ENCODE measurements at regions not wholly inside any gene's neighbourhood (a gene's known extent, or its start where the extent isn't known, plus 50 kb on each side); places are given as distances from the start of the nearest gene placed in this dataset.
"Not testable (repeated sequence)": the region's sequence is repeated elsewhere in the genome, so short reads cannot be mapped to it uniquely, and the experiment has no call there.

GRCh38 chr2:167595021-167595420, 652.4 kb downstream of the STK39 start:
- H3K9ac ChIP-seq (ENCODE audit: insufficient read length) = no peak overlapping the region
- H3K4me3 ChIP-seq = no peak overlapping the region
- no peaks in the 10 kb centered on the region for H3K9me3 ChIP-seq (ENCODE audit: low read depth, low read length)
- no peak for TF ChIP-seq POLR2AphosphoS5 (IDR thresholded peaks at IDR 0.05; ENCODE audit: borderline replicate concordance, low read depth, low read length)
- no peak for TF ChIP-seq FOXP2 (optimal IDR thresholded peaks at IDR 0.05; ENCODE audit: control extremely low read depth, extremely low read length, insufficient read depth)
- TF ChIP-seq EZH2 (IDR thresholded peaks at IDR 0.05) = no peak
- no peak overlapping the region for H3K27ac ChIP-seq
- DNase-seq (ENCODE audit: low read depth, low spot score) = no peak
- no peaks in the 10 kb centered on the region for H3K36me3 ChIP-seq (ENCODE audit: insufficient read depth, low read length)

- Histone ChIP-seq H3K9ac (ENCODE audit: insufficient read length) (no peak overlapping the region), H3K9me3 (ENCODE audit: low read depth, low read length) (no peaks in the 10 kb centered on the region)
- TF ChIP-seq FOXP2 (optimal IDR thresholded peaks at IDR 0.05; ENCODE audit: control extremely low read depth, extremely low read length, insufficient read depth) (no peak), POLR2AphosphoS5 (IDR thresholded peaks at IDR 0.05; ENCODE audit: borderline replicate concordance, low read depth, low read length) (no peak), EZH2 (IDR thresholded peaks at IDR 0.05) (no peak)
These were observed 655.0 kb downstream of the STK39 start for GRCh38 chr2:167592441-167592840.

GRCh38 chr2:167582619-167583018, 664.8 kb downstream of the STK39 start:
- Histone ChIP-seq H3K9me3 (ENCODE audit: low read depth, low read length) (no peaks in the 10 kb centered on the region), H3K36me3 (ENCODE audit: insufficient read depth, low read length) (no peaks in the 10 kb centered on the region), H3K4me3 (no peak overlapping the region), H3K9ac (ENCODE audit: insufficient read length) (no peak overlapping the region), H3K27ac (no peak overlapping the region)
- DNase-seq (ENCODE audit: low read depth, low spot score) = no peak
- TF ChIP-seq EZH2 (IDR thresholded peaks at IDR 0.05) = no peak
- TF ChIP-seq FOXP2 (optimal IDR thresholded peaks at IDR 0.05; ENCODE audit: control extremely low read depth, extremely low read length, insufficient read depth) = no peak
- TF ChIP-seq POLR2AphosphoS5 (IDR thresholded peaks at IDR 0.05; ENCODE audit: borderline replicate concordance, low read depth, low read length) = no peak

More at GRCh38 chr2:167592441-167592840, 655.0 kb downstream of the STK39 start:
- no peak overlapping the region for H3K27ac ChIP-seq
- H3K36me3 ChIP-seq (ENCODE audit: insufficient read depth, low read length) = no peaks in the 10 kb centered on the region
- H3K4me3 ChIP-seq = no peak overlapping the region
- DNase-seq (ENCODE audit: low read depth, low spot score) = no peak

GRCh38 chr2:167581961-167582574, 665.3 kb downstream of the STK39 start:
- Histone ChIP-seq H3K4me3 (no peak overlapping the region), H3K27ac (no peak overlapping the region), H3K9ac (ENCODE audit: insufficient read length) (no peak overlapping the region), H3K36me3 (ENCODE audit: insufficient read depth, low read length) (no peaks in the 10 kb centered on the region), H3K9me3 (ENCODE audit: low read depth, low read length) (no peaks in the 10 kb centered on the region)
- TF ChIP-seq POLR2AphosphoS5 (IDR thresholded peaks at IDR 0.05; ENCODE audit: borderline replicate concordance, low read depth, low read length) (no peak), FOXP2 (optimal IDR thresholded peaks at IDR 0.05; ENCODE audit: control extremely low read depth, extremely low read length, insufficient read depth) (no peak), EZH2 (IDR thresholded peaks at IDR 0.05) (no peak)
- no peak for DNase-seq (ENCODE audit: low read depth, low spot score)

DNA sequence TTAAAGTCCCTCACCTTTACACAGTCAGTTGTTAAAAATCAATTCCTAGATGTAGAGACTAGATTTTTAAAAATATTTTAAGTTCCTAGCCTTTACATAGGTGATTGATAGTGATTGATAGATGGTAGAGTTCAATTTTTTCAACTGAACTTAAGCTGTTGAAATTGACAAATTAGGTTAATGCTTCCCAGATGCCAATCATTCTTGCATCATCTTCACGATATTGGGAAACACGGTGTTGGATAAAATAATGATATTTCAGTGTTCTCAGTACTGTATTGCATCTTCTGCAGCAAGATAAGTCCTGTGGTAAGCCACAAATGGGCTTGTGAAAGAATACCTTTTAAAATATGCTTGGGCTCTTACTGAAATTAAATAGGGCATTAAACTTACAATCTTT, 667.6 kb downstream of the STK39 start:
- Histone ChIP-seq H3K9ac (ENCODE audit: insufficient read length) (no peak overlapping the region), H3K4me3 (no peak overlapping the region), H3K27ac (no peak overlapping the region), H3K9me3 (ENCODE audit: low read depth, low read length) (no peaks in the 10 kb centered on the region), H3K36me3 (ENCODE audit: insufficient read depth, low read length) (no peaks in the 10 kb centered on the region)
- DNase-seq (ENCODE audit: low read depth, low spot score) = no peak
- TF ChIP-seq POLR2AphosphoS5 (IDR thresholded peaks at IDR 0.05; ENCODE audit: borderline replicate concordance, low read depth, low read length) (no peak), FOXP2 (optimal IDR thresholded peaks at IDR 0.05; ENCODE audit: control extremely low read depth, extremely low read length, insufficient read depth) (no peak), EZH2 (IDR thresholded peaks at IDR 0.05) (no peak)

- no peaks in the 10 kb centered on the region for H3K9me3 ChIP-seq (ENCODE audit: low read depth, low read length)
- no peak overlapping the region for H3K27ac ChIP-seq
- TF ChIP-seq POLR2AphosphoS5 (IDR thresholded peaks at IDR 0.05; ENCODE audit: borderline replicate concordance, low read depth, low read length) (no peak), FOXP2 (optimal IDR thresholded peaks at IDR 0.05; ENCODE audit: control extremely low read depth, extremely low read length, insufficient read depth) (no peak), EZH2 (IDR thresholded peaks at IDR 0.05) (no peak)
- no peak for DNase-seq (ENCODE audit: low read depth, low spot score)
- H3K9ac ChIP-seq (ENCODE audit: insufficient read length) = no peak overlapping the region
- no peaks in the 10 kb centered on the region for H3K36me3 ChIP-seq (ENCODE audit: insufficient read depth, low read length)
- no peak overlapping the region for H3K4me3 ChIP-seq
These were observed 672.1 kb downstream of the STK39 start for GRCh38 chr2:167575276-167575675.

DNA sequence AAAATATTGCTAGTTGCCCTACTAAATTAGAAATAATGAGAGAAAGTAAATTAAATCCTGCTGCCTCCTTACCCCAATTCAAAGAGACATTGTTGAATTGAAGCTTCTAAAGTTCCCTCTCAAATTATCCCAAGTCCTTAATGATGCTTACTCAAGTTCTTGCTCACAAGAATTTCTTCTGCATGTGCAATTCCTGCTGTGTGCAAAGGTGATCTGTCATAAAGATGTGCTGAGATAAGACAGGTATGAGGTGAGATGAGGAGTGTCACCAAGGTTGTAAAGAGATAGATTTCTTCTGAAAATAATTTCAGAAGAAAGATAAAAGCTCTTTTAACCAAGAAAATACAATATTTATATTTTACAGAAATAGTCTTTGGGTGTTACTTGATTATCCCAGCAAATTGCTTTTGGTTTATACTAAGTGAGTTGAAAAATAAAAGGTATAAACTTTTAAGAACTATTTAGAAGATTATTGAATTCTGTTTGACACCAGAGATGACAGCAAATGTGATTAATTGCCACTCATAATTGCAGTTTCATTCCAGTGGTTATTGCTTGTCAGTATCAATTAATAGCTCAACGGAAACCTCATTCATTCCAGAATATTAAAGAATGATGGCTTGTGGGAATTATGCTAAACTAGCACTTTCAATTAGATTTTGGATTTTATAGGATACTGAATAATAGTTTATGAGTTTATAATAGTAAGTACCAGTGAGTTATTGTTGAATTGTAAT, 674.3 kb downstream of the STK39 start:
- TF ChIP-seq FOXP2 (optimal IDR thresholded peaks at IDR 0.05; ENCODE audit: control extremely low read depth, extremely low read length, insufficient read depth) (no peak), POLR2AphosphoS5 (IDR thresholded peaks at IDR 0.05; ENCODE audit: borderline replicate concordance, low read depth, low read length) (no peak), EZH2 (IDR thresholded peaks at IDR 0.05) (no peak)
- H3K36me3 ChIP-seq (ENCODE audit: insufficient read depth, low read length) = no peaks in the 10 kb centered on the region
- H3K27ac ChIP-seq = no peak overlapping the region
- no peaks in the 10 kb centered on the region for H3K9me3 ChIP-seq (ENCODE audit: low read depth, low read length)
- no peak overlapping the region for H3K4me3 ChIP-seq
- no peak overlapping the region for H3K9ac ChIP-seq (ENCODE audit: insufficient read length)
- no peak for DNase-seq (ENCODE audit: low read depth, low spot score)

- TF ChIP-seq POLR2AphosphoS5 (IDR thresholded peaks at IDR 0.05; ENCODE audit: borderline replicate concordance, low read depth, low read length) = no peak
- TF ChIP-seq EZH2 (IDR thresholded peaks at IDR 0.05) = no peak
- no peak for TF ChIP-seq FOXP2 (optimal IDR thresholded peaks at IDR 0.05; ENCODE audit: control extremely low read depth, extremely low read length, insufficient read depth)
- DNase-seq (ENCODE audit: low read depth, low spot score) = no peak
- Histone ChIP-seq H3K36me3 (ENCODE audit: insufficient read depth, low read length) (no peaks in the 10 kb centered on the region), H3K9me3 (ENCODE audit: low read depth, low read length) (no peaks in the 10 kb centered on the region), H3K27ac (no peak overlapping the region), H3K9ac (ENCODE audit: insufficient read length) (no peak overlapping the region), H3K4me3 (no peak overlapping the region)
These were observed 677.0 kb downstream of the STK39 start for GRCh38 chr2:167570370-167570769.

DNA sequence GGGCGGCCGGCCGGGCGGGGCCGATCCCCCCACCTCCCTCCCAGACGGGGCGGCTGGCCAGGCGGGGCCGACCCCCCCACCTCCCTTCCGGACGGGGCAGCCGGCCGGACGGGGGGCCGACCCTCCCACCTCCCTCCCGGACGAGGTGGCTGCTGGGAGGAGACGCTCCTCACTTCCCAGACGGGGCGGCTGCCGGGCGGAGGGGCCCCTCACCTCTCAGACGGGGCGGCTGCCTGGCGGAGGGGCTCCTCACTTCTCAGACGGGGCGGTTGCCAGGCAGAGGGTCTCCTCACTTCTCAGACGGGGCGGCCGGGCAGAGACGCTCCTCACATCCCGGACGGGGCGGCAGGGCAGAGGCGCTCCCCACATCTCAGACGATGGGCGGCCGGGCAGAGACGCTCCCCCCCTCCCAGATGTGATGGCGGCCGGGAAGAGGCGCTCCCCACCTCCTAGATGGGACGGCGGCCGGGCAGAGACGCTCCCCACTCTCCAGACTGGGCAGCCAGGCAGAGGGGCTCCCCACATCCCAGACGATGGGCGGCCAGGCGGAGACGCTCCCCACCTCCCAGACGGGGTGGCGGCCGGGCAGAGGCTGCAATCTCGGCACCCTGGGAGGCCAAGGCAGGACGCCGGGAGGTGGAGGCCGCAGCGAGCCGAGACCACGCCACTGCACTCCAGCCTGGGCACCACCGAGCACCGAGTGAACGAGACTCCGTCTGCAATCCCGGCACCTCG, 675.8 kb downstream of the XIRP2 start:
- H3K9me3 ChIP-seq (ENCODE audit: low read depth, low read length); H3K9ac ChIP-seq (ENCODE audit: insufficient read length); H3K27ac ChIP-seq; DNase-seq (ENCODE audit: low read depth, low spot score); H3K4me3 ChIP-seq; H3K36me3 ChIP-seq (ENCODE audit: insufficient read depth, low read length): not testable (repeated sequence)

- not testable (repeated sequence) for H3K36me3 ChIP-seq (ENCODE audit: insufficient read depth, low read length); H3K27ac ChIP-seq; H3K9ac ChIP-seq (ENCODE audit: insufficient read length); H3K4me3 ChIP-seq; DNase-seq (ENCODE audit: low read depth, low spot score); H3K9me3 ChIP-seq (ENCODE audit: low read depth, low read length)
These were observed 670.2 kb downstream of the XIRP2 start for GRCh38 chr2:167558272-167558991.
